ENCODE measurements at regions not wholly inside any gene's neighbourhood (a gene's known extent, or its start where the extent isn't known, plus 50 kb on each side); places are given as distances from the start of the nearest gene placed in this dataset.

DNA sequence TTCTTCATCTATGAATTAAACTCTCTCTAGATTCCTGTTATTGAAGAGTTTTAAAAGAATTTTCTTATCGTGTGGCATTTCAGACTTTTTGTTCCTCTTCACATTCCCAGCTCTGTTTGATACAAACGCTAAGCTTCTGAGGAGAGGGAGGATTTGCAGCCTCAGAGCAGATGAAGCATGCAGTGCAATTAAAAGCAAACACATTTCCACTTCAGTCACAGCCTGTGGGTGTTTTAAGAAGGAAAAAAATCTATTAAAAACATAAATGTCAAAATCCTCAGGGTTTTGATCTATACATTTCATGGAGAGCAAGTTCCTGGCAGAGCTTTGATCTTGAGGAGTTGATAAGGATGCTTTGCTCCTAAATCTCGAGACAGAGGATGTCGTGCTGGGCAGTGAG lies 442.4 kb upstream of the BOD1L1 start:
- no peaks in the 10 kb centered on the region for H3K79me2 ChIP-seq (ENCODE audit: insufficient read depth, low read length)
- H2BK15ac ChIP-seq (ENCODE audit: low read depth, low read length) = no peak overlapping the region
- H3K56ac ChIP-seq (ENCODE audit: insufficient read length, low read depth, low read length) = no peak overlapping the region
- no CpG with 5 or more reads among the region's 4 CpGs for WGBS (ENCODE audit: extremely low coverage, insufficient read length, low lambda C conversion rate)
- peaks cover 3% of the 10 kb centered on the region for H3K27me3 Mint-ChIP-seq (ENCODE audit: low read depth)
- no peak overlapping the region for H2AFZ ChIP-seq (ENCODE audit: low read length)
- peaks cover 8 to 16% (median 13%) of the 10 kb centered on the region in 3 experiments for H3K36me3 Mint-ChIP-seq (ENCODE audit: insufficient read depth in 1 of 3, low read depth in 3 of 3)
- H3K18ac ChIP-seq (ENCODE audit: insufficient read length, low read depth, low read length) = no peak overlapping the region
- no peak overlapping the region for H2BK120ac ChIP-seq (ENCODE audit: low read depth, low read length, poor library complexity, severe bottlenecking)
- no peak overlapping the region for H4K91ac ChIP-seq (ENCODE audit: insufficient read length, low read depth, low read length)
- H3K4me1 ChIP-seq (ENCODE audit: insufficient read depth, low read length) = peaks cover 2% of the 10 kb centered on the region; the same call in 1 of the 2 replicates
- H4K20me1 ChIP-seq (ENCODE audit: control insufficient read depth, insufficient read depth, insufficient read length) = no peaks in the 10 kb centered on the region
- no peak overlapping the region for H4K8ac ChIP-seq (replicated peaks; ENCODE audit: insufficient read length, low read depth, low read length)
- H3K23me2 ChIP-seq (ENCODE audit: insufficient read length, low read depth, low read length, poor library complexity, severe bottlenecking) = no peaks in the 10 kb centered on the region
- H3K4ac ChIP-seq (ENCODE audit: low read depth, low read length) = no peak overlapping the region
- no peak overlapping the region for H3K14ac ChIP-seq (ENCODE audit: insufficient read depth, low read length)
- H2BK5ac ChIP-seq (ENCODE audit: insufficient read length, low read length) = no peak overlapping the region
- DNase-seq = no peak
- peaks cover 19 to 20% of the 10 kb centered on the region in 2 experiments for H3K9me3 Mint-ChIP-seq
- no peak overlapping the region for H3K4me3 Mint-ChIP-seq
- peaks cover 20% of the 10 kb centered on the region for H3K9me3 ChIP-seq (ENCODE audit: control insufficient read depth, low read depth, low read length)
- H3K4me1 Mint-ChIP-seq = peaks cover 20 to 22% of the 10 kb centered on the region in 2 experiments
- H3K23ac ChIP-seq (ENCODE audit: insufficient read length, low read depth, low read length) = no peak overlapping the region
- no peak overlapping the region for H3T11ph ChIP-seq (ENCODE audit: low read length)
- H3K27ac Mint-ChIP-seq = no peak overlapping the region
- no peak overlapping the region for H3K9ac ChIP-seq (ENCODE audit: extremely low read depth, insufficient read length, low read length)
- no peak overlapping the region for H2BK12ac ChIP-seq (ENCODE audit: insufficient read length, low read depth, low read length)
- H3K4me2 ChIP-seq (ENCODE audit: insufficient read depth, insufficient read length, low read length) = no peak overlapping the region
- H3K79me1 ChIP-seq (ENCODE audit: insufficient read depth, low read depth, low read length, poor library complexity, severe bottlenecking) = no peaks in the 10 kb centered on the region
- TF ChIP-seq, protein P1, sequence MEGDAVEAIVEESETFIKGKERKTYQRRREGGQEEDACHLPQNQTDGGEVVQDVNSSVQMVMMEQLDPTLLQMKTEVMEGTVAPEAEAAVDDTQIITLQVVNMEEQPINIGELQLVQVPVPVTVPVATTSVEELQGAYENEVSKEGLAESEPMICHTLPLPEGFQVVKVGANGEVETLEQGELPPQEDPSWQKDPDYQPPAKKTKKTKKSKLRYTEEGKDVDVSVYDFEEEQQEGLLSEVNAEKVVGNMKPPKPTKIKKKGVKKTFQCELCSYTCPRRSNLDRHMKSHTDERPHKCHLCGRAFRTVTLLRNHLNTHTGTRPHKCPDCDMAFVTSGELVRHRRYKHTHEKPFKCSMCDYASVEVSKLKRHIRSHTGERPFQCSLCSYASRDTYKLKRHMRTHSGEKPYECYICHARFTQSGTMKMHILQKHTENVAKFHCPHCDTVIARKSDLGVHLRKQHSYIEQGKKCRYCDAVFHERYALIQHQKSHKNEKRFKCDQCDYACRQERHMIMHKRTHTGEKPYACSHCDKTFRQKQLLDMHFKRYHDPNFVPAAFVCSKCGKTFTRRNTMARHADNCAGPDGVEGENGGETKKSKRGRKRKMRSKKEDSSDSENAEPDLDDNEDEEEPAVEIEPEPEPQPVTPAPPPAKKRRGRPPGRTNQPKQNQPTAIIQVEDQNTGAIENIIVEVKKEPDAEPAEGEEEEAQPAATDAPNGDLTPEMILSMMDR (conservative IDR thresholded peaks at IDR 0.05) = no peak
- no peak overlapping the region for H2AK5ac ChIP-seq (ENCODE audit: insufficient read length, low read length)
- H2BK20ac ChIP-seq (ENCODE audit: low read depth, low read length, poor library complexity, severe bottlenecking) = no peak overlapping the region
- no peak overlapping the region for H4K5ac ChIP-seq (ENCODE audit: insufficient read length, low read depth, low read length)
- H3K27me3 ChIP-seq (ENCODE audit: insufficient read depth, low read length) = no peaks in the 10 kb centered on the region
- H3K27ac ChIP-seq (ENCODE audit: insufficient read length, low read depth, low read length) = no peak overlapping the region

Data from H9 (cell line).